Panc1 (cell line): ENCODE measurements at regions not wholly inside any gene's neighbourhood (a gene's known extent, or its start where the extent isn't known, plus 50 kb on each side); places are given as distances from the start of the nearest gene placed in this dataset.

ENCODE experiments used
- ATAC-seq: fragments of 200-7000 bp; cut with Tn5 transposase; 2 replicates; pipeline ENCODE4 v1.9.1; 2020; ENCODE audit warnings: mild to moderate bottlenecking, moderate library complexity
- BruUV-seq: library from RNA; stranded (reverse); fragments of 400-500 nt; replicated peaks from 2 replicates; lab custom pipeline; 2021; lab: Mats Ljungman, UMichigan
- CTCF ChIA-PET: fragments of 300-600 bp; sonication (Branson Sonifier 250); formaldehyde crosslinking; loops from one replicate; lab custom pipeline; 2022; ENCODE audit warnings: antibody characterized with exemption; lab: Charles Lee
- POLR2A ChIA-PET: fragments of 300-600 bp; sonication (Branson Sonifier 250); formaldehyde crosslinking; loops from one replicate; lab custom pipeline; 2022; ENCODE audit warnings: antibody characterized with exemption; lab: Charles Lee
- DNase-seq: peaks from one replicate; pipeline ENCODE4 v3.0.0-alpha.2; 2010; ENCODE audit warnings: low read depth, low spot score
- H3K27ac ChIP-seq: 2 replicates; pipeline ENCODE4 v1.5.1; 2011; ENCODE audit warnings: mild to moderate bottlenecking, low read length, inconsistent platforms
- H3K27me3 ChIP-seq: fragments of 200-500 bp; sonication (Bioruptor generic); 2 replicates; pipeline ENCODE4 v1.6.0; 2014; ENCODE audit warnings: low read length, inconsistent platforms; ENCODE audit not compliant: control insufficient read depth, insufficient read depth
- H3K36me3 ChIP-seq: fragments of 200-500 bp; sonication (Bioruptor generic); 2 replicates; pipeline ENCODE4 v1.5.1; 2014; ENCODE audit warnings: inconsistent platforms, mild to moderate bottlenecking, low read length, moderate library complexity; ENCODE audit not compliant: control insufficient read depth, insufficient read depth
- H3K4me1 ChIP-seq: 2 replicates; pipeline ENCODE4 v1.5.1; 2011; ENCODE audit warnings: inconsistent platforms, mild to moderate bottlenecking, low read length, moderate library complexity; ENCODE audit not compliant: control insufficient read depth, insufficient read depth
- H3K4me3 ChIP-seq, 2 experiments: 2 replicates each; pipeline ENCODE4 v1.5.1; 2011 to 2012; ENCODE audit warnings: low read depth in 2 of 2, low read length in 2 of 2, mild to moderate bottlenecking in 2 of 2, inconsistent platforms in 1 of 2, moderate library complexity in 1 of 2
- H3K9me3 ChIP-seq: fragments of 200-500 bp; sonication (Bioruptor generic); 2 replicates; pipeline ENCODE4 v1.5.1; 2014; ENCODE audit warnings: low read depth, mild to moderate bottlenecking, inconsistent platforms, low read length, moderate library complexity; ENCODE audit not compliant: control insufficient read depth, insufficient read depth
- POLR2AphosphoS5 ChIP-seq: IDR thresholded peaks from 2 replicates; pipeline ENCODE4 v1.6.1; 2012; ENCODE audit warnings: mild to moderate bottlenecking, low read depth, low read length, moderate library complexity
- SIN3A ChIP-seq: IDR thresholded peaks from 2 replicates; pipeline ENCODE4 v1.6.1; 2012; ENCODE audit warnings: low read depth, mild to moderate bottlenecking, low read length, moderate library complexity, borderline replicate concordance; ENCODE audit not compliant: insufficient read depth
- TCF7L2 ChIP-seq: IDR thresholded peaks from 2 replicates; pipeline ENCODE4 v1.6.1; 2011; ENCODE audit warnings: mild to moderate bottlenecking, low read depth, low read length, inconsistent platforms
- in situ Hi-C: cut with HindIII; loops from 2 replicates; pipeline ENCODE4 v1.10.0; 2016; ENCODE audit warnings: low sequenced_read_pairs, low pct_unique_long_range_greater_than_20kb
- intact Hi-C: fragments of 100-400 bp; cut with micrococcal nuclease; formaldehyde crosslinking; loops from one replicate; pipeline ENCODE4 v1.10.0; 2022; ENCODE audit not compliant: unreplicated experiment
- TF ChIP-seq, protein P1 (sequence below): fragments of 450-650 bp; IDR thresholded peaks from 2 replicates; pipeline ENCODE4 v1.5.1; 2017; ENCODE audit warnings: mild to moderate bottlenecking
- TF ChIP-seq, protein P2 (sequence below), 2 experiments: IDR thresholded peaks; 2 replicates each; pipeline ENCODE4 v1.6.1; 2011 to 2012; ENCODE audit warnings: low read depth in 2 of 2, control low read depth in 1 of 2, low read length in 1 of 2, mild to moderate bottlenecking in 1 of 2, moderate library complexity in 1 of 2; ENCODE audit not compliant: insufficient read depth in 1 of 2

GRCh38 chr5:9977070-9977469, 272.6 kb downstream of the ATPSCKMT start:
- ChIA-PET CTCF (no interaction called here), POLR2A (no interaction called here)
- H3K27me3 ChIP-seq, result no peaks in the 10 kb centered on the region; the same call in 1 of the 2 replicates
- ATAC-seq (no peak), DNase-seq (no peak)
- intact Hi-C loops (no loop called here), in situ Hi-C loops (no loop called here)
- H3K27ac ChIP-seq, result no peak overlapping the region
- no peaks in the 10 kb centered on the region for H3K4me1 ChIP-seq
- H3K9me3 ChIP-seq, result no peaks in the 10 kb centered on the region
- TF ChIP-seq POLR2AphosphoS5, result no peak
- TF ChIP-seq, protein P1, sequence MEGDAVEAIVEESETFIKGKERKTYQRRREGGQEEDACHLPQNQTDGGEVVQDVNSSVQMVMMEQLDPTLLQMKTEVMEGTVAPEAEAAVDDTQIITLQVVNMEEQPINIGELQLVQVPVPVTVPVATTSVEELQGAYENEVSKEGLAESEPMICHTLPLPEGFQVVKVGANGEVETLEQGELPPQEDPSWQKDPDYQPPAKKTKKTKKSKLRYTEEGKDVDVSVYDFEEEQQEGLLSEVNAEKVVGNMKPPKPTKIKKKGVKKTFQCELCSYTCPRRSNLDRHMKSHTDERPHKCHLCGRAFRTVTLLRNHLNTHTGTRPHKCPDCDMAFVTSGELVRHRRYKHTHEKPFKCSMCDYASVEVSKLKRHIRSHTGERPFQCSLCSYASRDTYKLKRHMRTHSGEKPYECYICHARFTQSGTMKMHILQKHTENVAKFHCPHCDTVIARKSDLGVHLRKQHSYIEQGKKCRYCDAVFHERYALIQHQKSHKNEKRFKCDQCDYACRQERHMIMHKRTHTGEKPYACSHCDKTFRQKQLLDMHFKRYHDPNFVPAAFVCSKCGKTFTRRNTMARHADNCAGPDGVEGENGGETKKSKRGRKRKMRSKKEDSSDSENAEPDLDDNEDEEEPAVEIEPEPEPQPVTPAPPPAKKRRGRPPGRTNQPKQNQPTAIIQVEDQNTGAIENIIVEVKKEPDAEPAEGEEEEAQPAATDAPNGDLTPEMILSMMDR, result no peak
- TF ChIP-seq, protein P2, sequence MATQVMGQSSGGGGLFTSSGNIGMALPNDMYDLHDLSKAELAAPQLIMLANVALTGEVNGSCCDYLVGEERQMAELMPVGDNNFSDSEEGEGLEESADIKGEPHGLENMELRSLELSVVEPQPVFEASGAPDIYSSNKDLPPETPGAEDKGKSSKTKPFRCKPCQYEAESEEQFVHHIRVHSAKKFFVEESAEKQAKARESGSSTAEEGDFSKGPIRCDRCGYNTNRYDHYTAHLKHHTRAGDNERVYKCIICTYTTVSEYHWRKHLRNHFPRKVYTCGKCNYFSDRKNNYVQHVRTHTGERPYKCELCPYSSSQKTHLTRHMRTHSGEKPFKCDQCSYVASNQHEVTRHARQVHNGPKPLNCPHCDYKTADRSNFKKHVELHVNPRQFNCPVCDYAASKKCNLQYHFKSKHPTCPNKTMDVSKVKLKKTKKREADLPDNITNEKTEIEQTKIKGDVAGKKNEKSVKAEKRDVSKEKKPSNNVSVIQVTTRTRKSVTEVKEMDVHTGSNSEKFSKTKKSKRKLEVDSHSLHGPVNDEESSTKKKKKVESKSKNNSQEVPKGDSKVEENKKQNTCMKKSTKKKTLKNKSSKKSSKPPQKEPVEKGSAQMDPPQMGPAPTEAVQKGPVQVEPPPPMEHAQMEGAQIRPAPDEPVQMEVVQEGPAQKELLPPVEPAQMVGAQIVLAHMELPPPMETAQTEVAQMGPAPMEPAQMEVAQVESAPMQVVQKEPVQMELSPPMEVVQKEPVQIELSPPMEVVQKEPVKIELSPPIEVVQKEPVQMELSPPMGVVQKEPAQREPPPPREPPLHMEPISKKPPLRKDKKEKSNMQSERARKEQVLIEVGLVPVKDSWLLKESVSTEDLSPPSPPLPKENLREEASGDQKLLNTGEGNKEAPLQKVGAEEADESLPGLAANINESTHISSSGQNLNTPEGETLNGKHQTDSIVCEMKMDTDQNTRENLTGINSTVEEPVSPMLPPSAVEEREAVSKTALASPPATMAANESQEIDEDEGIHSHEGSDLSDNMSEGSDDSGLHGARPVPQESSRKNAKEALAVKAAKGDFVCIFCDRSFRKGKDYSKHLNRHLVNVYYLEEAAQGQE (IDR thresholded peaks at IDR 0.05; ENCODE audit: insufficient read depth in 1 of 2, low read depth in 2 of 2, low read length in 1 of 2), result no peak
- TF ChIP-seq TCF7L2, result no peak
- TF ChIP-seq SIN3A, result no peak
- H3K4me3 ChIP-seq, result no peak overlapping the region
- H3K36me3 ChIP-seq, result no peaks in the 10 kb centered on the region
- no TSS peak for BruUV-seq

GRCh38 chr5:9976621-9977020, 273.1 kb downstream of the ATPSCKMT start:
- Histone ChIP-seq H3K27ac (no peak overlapping the region), H3K9me3 (no peaks in the 10 kb centered on the region), H3K36me3 (no peaks in the 10 kb centered on the region), H3K27me3 (no peaks in the 10 kb centered on the region; the same call in 1 of the 2 replicates), H3K4me3 (no peak overlapping the region), H3K4me1 (no peaks in the 10 kb centered on the region)
- intact Hi-C loops, result no loop called here
- CTCF ChIA-PET, result no interaction called here
- TF ChIP-seq TCF7L2 (no peak), SIN3A (no peak), POLR2AphosphoS5 (no peak)
- TF ChIP-seq, protein P2 (IDR thresholded peaks at IDR 0.05; ENCODE audit: insufficient read depth in 1 of 2, low read depth in 2 of 2, low read length in 1 of 2), result no peak
- TF ChIP-seq, protein P1, result no peak
- BruUV-seq, result no TSS peak
- ATAC-seq, result no peak
- POLR2A ChIA-PET, result no interaction called here
- in situ Hi-C loops, result no loop called here
- no peak for DNase-seq
